GM19467 (cell line): ENCODE measurements at regions not wholly inside any gene's neighbourhood (a gene's known extent, or its start where the extent isn't known, plus 50 kb on each side); places are given as distances from the start of the nearest gene placed in this dataset.
A peak's percentile ranks its signal among the peaks of the same experiment; 100 is the strongest.

Experiments
- ATAC-seq: cut with Tn5 transposase; IDR thresholded peaks from one replicate; pipeline ENCODE4 v1.9.1; 2021; ENCODE audit warnings: mild to moderate bottlenecking, moderate library complexity; ENCODE audit not compliant: unreplicated experiment

- no peak for ATAC-seq
These were observed 74.8 kb upstream of the ADAM23 start for GRCh38 chr2:206368484-206368883.

- no peak for ATAC-seq
These were observed 74.3 kb upstream of the ADAM23 start for GRCh38 chr2:206368933-206369569.

GRCh38 chr2:206375956-206376355 lies 67.4 kb upstream of the ADAM23 start:
- ATAC-seq: no peak

GRCh38 chr2:206378835-206379234 lies 64.5 kb upstream of the ADAM23 start:
- ATAC-seq: no peak

GRCh38 chr2:206379266-206379665 lies 64.1 kb upstream of the ADAM23 start:
- no peak for ATAC-seq

- no peak for ATAC-seq
These were observed 63.4 kb upstream of the ADAM23 start for GRCh38 chr2:206379886-206380285.

- ATAC-seq: no peak
These were observed 61.5 kb upstream of the ADAM23 start for GRCh38 chr2:206381881-206382280.

GRCh38 chr2:206383669-206384068 lies 59.7 kb upstream of the ADAM23 start:
- no peak for ATAC-seq

GRCh38 chr2:206387808-206388207 lies 55.5 kb upstream of the ADAM23 start:
- no peak for ATAC-seq

- no peak for ATAC-seq
These were observed 54.6 kb upstream of the ADAM23 start for GRCh38 chr2:206388698-206389097.

- no peak for ATAC-seq
These were observed 54.2 kb upstream of the ADAM23 start for GRCh38 chr2:206389164-206389563.

GRCh38 chr2:206390181-206390580 lies 53.2 kb upstream of the ADAM23 start:
- no peak for ATAC-seq

- peak; percentile 99 for ATAC-seq
These were observed 51.2 kb upstream of the ADAM23 start for GRCh38 chr2:206392118-206392517.
